Stomach (tissue), 8 donors: ENCODE measurements at regions not wholly inside any gene's neighbourhood (a gene's known extent, or its start where the extent isn't known, plus 50 kb on each side); places are given as distances from the start of the nearest gene placed in this dataset.

Experiments used
- DNase-seq, 2 donors: peaks; one replicate each; pipeline versions ENCODE4 v3.0.0 to v3.0.0-alpha.2; 2013 to 2019
- H3K27ac ChIP-seq, 5 donors: fragments of 200-600 bp in 4 of 5; sonication (generic) in 4 of 5; one replicate each; pipeline ENCODE4 v1.5.1; 2013 to 2019; ENCODE audit warnings: mild to moderate bottlenecking in 1 of 5, moderate library complexity in 1 of 5
- H3K27me3 ChIP-seq, 3 donors: fragments of 200-600 bp; sonication (generic); one replicate each; pipeline ENCODE4 v1.5.1; 2017 to 2019; ENCODE audit warnings: mixed run types in 1 of 3
- H3K36me3 ChIP-seq, 4 donors: fragments of 200-600 bp; sonication (generic); 1 replicate in 3 of 4; 2 replicates in 1 of 4; pipeline ENCODE4 v1.5.1; 2016 to 2019
- H3K4me1 ChIP-seq, 4 donors: fragments of 200-600 bp; sonication (generic); one replicate each; pipeline ENCODE4 v1.5.1; 2016 to 2019
- H3K4me3 ChIP-seq, 4 donors: fragments of 200-600 bp; sonication (generic) in 3 of 4; one replicate each; pipeline ENCODE4 v1.5.1; 2016 to 2019; ENCODE audit warnings: mild to moderate bottlenecking in 1 of 4
- H3K9me3 ChIP-seq, 4 donors: fragments of 200-600 bp; sonication (generic); one replicate each; pipeline ENCODE4 v1.5.1; 2016 to 2019
- CTCF ChIP-seq, 7 experiments: fragments of 450-650 bp in 4 of 7; fragments of 200-600 bp in 3 of 7; sonication (generic) in 3 of 7; IDR thresholded peaks; one replicate each; pipeline ENCODE4 v1.5.1; 2016 to 2019; ENCODE audit warnings: antibody characterized with exemption in 7 of 7, control low read depth in 2 of 7, mild to moderate bottlenecking in 1 of 7
- EP300 ChIP-seq: sonication (generic); formaldehyde crosslinking; IDR thresholded peaks from one replicate; pipeline ENCODE4 v1.6.1; 2017; ENCODE audit warnings: antibody characterized with exemption
- POLR2A ChIP-seq, 4 donors: fragments of 450-650 bp; IDR thresholded peaks; one replicate each; pipeline ENCODE4 v1.6.1; 2016; ENCODE audit warnings: antibody characterized with exemption in 4 of 4, control low read depth in 2 of 4, mild to moderate bottlenecking in 1 of 4, moderate library complexity in 1 of 4
- POLR2AphosphoS5 ChIP-seq, 3 donors: sonication (generic); formaldehyde crosslinking; IDR thresholded peaks; one replicate each; pipeline ENCODE4 v1.6.1; 2016; ENCODE audit warnings: antibody characterized with exemption in 3 of 3
- WGBS, 5 donors: extraction: QIAGEN DNeasy Blood & Tissue Kit in 3 of 5; methylation state at CpG; one replicate each; pipeline versions ENCODE4 v1.1.5 to v1.1.7; 2013 to 2018; 5-methylcytosine and 5-hydroxymethylcytosine counted together
- intact Hi-C: fragments of 100-400 bp; cut with DNase I; formaldehyde crosslinking; loops from one replicate; pipeline ENCODE4 v1.15.1; 2023; ENCODE audit warnings: low total_unique reads
- donor health status: healthy with polysubstance abuse.
- donor health status: Bipolar disorder and iron deficiency.
- donor health status: healthy.

- TF ChIP-seq POLR2A (IDR thresholded peaks at IDR 0.05), result no peak
- TF ChIP-seq CTCF (IDR thresholded peaks at IDR 0.05), result no peak
- DNase-seq, result peak in 1 of 2 donors; percentile 9
- H3K36me3 ChIP-seq, result no peaks in the 10 kb centered on the region
- H3K4me1 ChIP-seq, result no peaks in the 10 kb centered on the region
- no peak overlapping the region for H3K4me3 ChIP-seq
- intact Hi-C loops, result no loop called here
- no peak overlapping the region for H3K27ac ChIP-seq
- peaks cover 0 to 10% (median 0%) of the 10 kb centered on the region in 4 donors for H3K9me3 ChIP-seq
- H3K27me3 ChIP-seq, result no peaks in the 10 kb centered on the region
These were observed 56.6 kb downstream of the SLITRK1 start for GRCh38 chr13:83825676-83826075.

GRCh38 chr13:83824560-83824959 is 57.7 kb downstream of the SLITRK1 start:
- intact Hi-C loops, result no loop called here
- H3K27ac ChIP-seq, result no peak overlapping the region
- H3K36me3 ChIP-seq, result no peaks in the 10 kb centered on the region
- DNase-seq, result no peak
- H3K4me1 ChIP-seq, result no peaks in the 10 kb centered on the region
- H3K4me3 ChIP-seq, result no peak overlapping the region
- WGBS, 5 donors, result 91 to 95% (median 93%) methylated on average over 5 to 8 of the region's 8 CpGs
- peaks cover 0 to 10% (median 0%) of the 10 kb centered on the region in 4 donors for H3K9me3 ChIP-seq
- no peaks in the 10 kb centered on the region for H3K27me3 ChIP-seq
- TF ChIP-seq EP300 (no peak), CTCF (IDR thresholded peaks at IDR 0.05) (no peak), POLR2AphosphoS5 (IDR thresholded peaks at IDR 0.05) (no peak), POLR2A (IDR thresholded peaks at IDR 0.05) (no peak)

GRCh38 chr13:83824120-83824519 is 58.2 kb downstream of the SLITRK1 start:
- Histone ChIP-seq H3K36me3 (no peaks in the 10 kb centered on the region), H3K4me3 (no peak overlapping the region), H3K9me3 (peaks cover 0 to 10% (median 0%) of the 10 kb centered on the region in 4 donors), H3K27me3 (no peaks in the 10 kb centered on the region), H3K4me1 (no peaks in the 10 kb centered on the region), H3K27ac (no peak overlapping the region)
- DNase-seq, result no peak
- intact Hi-C loops, result no loop called here
- no peak for TF ChIP-seq POLR2A (IDR thresholded peaks at IDR 0.05)
- no peak for TF ChIP-seq POLR2AphosphoS5 (IDR thresholded peaks at IDR 0.05)
- no peak for TF ChIP-seq CTCF (IDR thresholded peaks at IDR 0.05)
- TF ChIP-seq EP300, result no peak

- intact Hi-C loops, result no loop called here
- no peak for DNase-seq
- TF ChIP-seq CTCF (IDR thresholded peaks at IDR 0.05) (no peak), POLR2A (IDR thresholded peaks at IDR 0.05) (no peak), EP300 (no peak)
- no peaks in the 10 kb centered on the region for H3K27me3 ChIP-seq
- no peak overlapping the region for H3K27ac ChIP-seq
- H3K4me3 ChIP-seq, result no peak overlapping the region
- WGBS, 5 donors, result 80 to 91% (median 88%) methylated on average over 2 of the region's 2 CpGs
- H3K9me3 ChIP-seq, result peaks cover 0 to 17% (median 0%) of the 10 kb centered on the region in 4 donors
- no peaks in the 10 kb centered on the region for H3K36me3 ChIP-seq
- H3K4me1 ChIP-seq, result no peaks in the 10 kb centered on the region
These were observed 62.7 kb downstream of the SLITRK1 start for GRCh38 chr13:83819611-83820010.

GRCh38 chr13:83819156-83819555 is 63.1 kb downstream of the SLITRK1 start:
- no peak for TF ChIP-seq POLR2AphosphoS5 (IDR thresholded peaks at IDR 0.05)
- TF ChIP-seq CTCF (IDR thresholded peaks at IDR 0.05), result no peak
- TF ChIP-seq POLR2A (IDR thresholded peaks at IDR 0.05), result no peak
- TF ChIP-seq EP300, result no peak
- H3K27ac ChIP-seq, result no peak overlapping the region
- peaks cover 0 to 17% (median 0%) of the 10 kb centered on the region in 4 donors for H3K9me3 ChIP-seq
- H3K4me3 ChIP-seq, result no peak overlapping the region
- no peaks in the 10 kb centered on the region for H3K36me3 ChIP-seq
- no peaks in the 10 kb centered on the region for H3K4me1 ChIP-seq
- no peak for DNase-seq
- H3K27me3 ChIP-seq, result no peaks in the 10 kb centered on the region
- WGBS, 5 donors, result 83 to 96% (median 92%) methylated on average over 4 of the region's 4 CpGs
- intact Hi-C loops, result no loop called here
